WTC11 (cell line): ENCODE measurements at regions not wholly inside any gene's neighbourhood (a gene's known extent, or its start where the extent isn't known, plus 50 kb on each side); places are given as distances from the start of the nearest gene placed in this dataset.

ENCODE experiments used
- CTCF ChIP-seq: fragments of 200-600 bp; IDR thresholded peaks from 2 replicates; pipeline ENCODE4 v1.8.0; 2022; ENCODE audit warnings: antibody characterized with exemption
- ELF4 ChIP-seq: sonication (generic); formaldehyde crosslinking; IDR thresholded peaks from 2 replicates; pipeline ENCODE4 v1.8.1; 2022; ENCODE audit warnings: low read depth, mild to moderate bottlenecking, moderate library complexity, missing genetic modification reagents
- ESRRA ChIP-seq: sonication (generic); formaldehyde crosslinking; IDR thresholded peaks from 2 replicates; pipeline ENCODE4 v1.8.1; 2022; ENCODE audit warnings: mild to moderate bottlenecking, missing genetic modification reagents, borderline replicate concordance
- ETV6 ChIP-seq: sonication (generic); formaldehyde crosslinking; IDR thresholded peaks from 2 replicates; pipeline ENCODE4 v1.8.1; 2022; ENCODE audit warnings: mild to moderate bottlenecking, missing genetic modification reagents
- GABPB1 ChIP-seq: sonication (generic); formaldehyde crosslinking; IDR thresholded peaks from 2 replicates; pipeline ENCODE4 v1.8.1; 2023; ENCODE audit warnings: mild to moderate bottlenecking, missing genetic modification reagents
- MYBL2 ChIP-seq: sonication (generic); formaldehyde crosslinking; IDR thresholded peaks from 2 replicates; pipeline ENCODE4 v1.8.1; 2023; ENCODE audit warnings: mild to moderate bottlenecking, moderate library complexity, missing genetic modification reagents
- NR3C1 ChIP-seq: sonication (generic); formaldehyde crosslinking; conservative IDR thresholded peaks from 2 replicates; pipeline ENCODE4 v1.8.1; 2023; ENCODE audit warnings: low read depth, mild to moderate bottlenecking, missing genetic modification reagents
- TP53 ChIP-seq: sonication (generic); formaldehyde crosslinking; IDR thresholded peaks from 2 replicates; pipeline ENCODE4 v1.8.1; 2023; ENCODE audit warnings: mild to moderate bottlenecking, missing genetic modification reagents

GRCh38 chr1:162976628-162977027, 92.5 kb upstream of the RGS4 start:
- TF ChIP-seq ELF4 (CRISPR knock-in tag): no peak
- no peak for TF ChIP-seq MYBL2
- TF ChIP-seq GABPB1 (CRISPR knock-in tag): no peak
- no peak for TF ChIP-seq CTCF
- no peak for TF ChIP-seq NR3C1 (CRISPR knock-in tag)
- no peak for TF ChIP-seq TP53 (CRISPR knock-in tag)
- TF ChIP-seq ETV6: no peak
- TF ChIP-seq ESRRA: no peak
